MM.1S (cell line): ENCODE measurements at regions not wholly inside any gene's neighbourhood (a gene's known extent, or its start where the extent isn't known, plus 50 kb on each side); places are given as distances from the start of the nearest gene placed in this dataset.

ENCODE experiments used
- DNase-seq: peaks from one replicate; pipeline ENCODE4 v3.0.0-alpha.2; 2015
- H2AFZ ChIP-seq: fragments of 300-600 bp; sonication (generic); 2 replicates; pipeline ENCODE4 v1.6.0; 2016; ENCODE audit warnings: antibody characterized with exemption, low read length
- H3F3A ChIP-seq: fragments of 300-600 bp; sonication (generic); 2 replicates; pipeline ENCODE4 v1.6.1; 2016; ENCODE audit warnings: mild to moderate bottlenecking, antibody characterized with exemption, low read length, moderate library complexity, mixed read lengths; ENCODE audit not compliant: insufficient read depth
- H3K27ac ChIP-seq: fragments of 300-600 bp; sonication (generic); 2 replicates; pipeline ENCODE4 v1.5.1; 2016; ENCODE audit warnings: mild to moderate bottlenecking, low read length
- H3K27me3 ChIP-seq: fragments of 300-600 bp; sonication (generic); replicated peaks from 2 replicates; pipeline ENCODE4 v1.6.0; 2016; ENCODE audit warnings: low read length; ENCODE audit not compliant: insufficient read depth
- H3K36me3 ChIP-seq: fragments of 300-600 bp; sonication (generic); replicated peaks from 2 replicates; pipeline ENCODE4 v1.6.1; 2016; ENCODE audit warnings: mild to moderate bottlenecking, low read length, mixed read lengths; ENCODE audit not compliant: insufficient read depth
- H3K4me1 ChIP-seq: fragments of 300-600 bp; sonication (generic); 2 replicates; pipeline ENCODE4 v1.6.1; 2016; ENCODE audit warnings: low read length, mixed read lengths
- H3K4me2 ChIP-seq: fragments of 300-600 bp; sonication (generic); 2 replicates; pipeline ENCODE4 v1.6.0; 2016; ENCODE audit warnings: low read depth, low read length
- H3K4me3 ChIP-seq: fragments of 300-600 bp; sonication (generic); 2 replicates; pipeline ENCODE4 v1.5.1; 2016; ENCODE audit warnings: low read length, mixed read lengths
- H3K79me2 ChIP-seq: fragments of 300-600 bp; sonication (generic); 2 replicates; pipeline ENCODE4 v1.6.1; 2016; ENCODE audit warnings: mixed run types, low read length, mixed read lengths
- H3K9ac ChIP-seq: fragments of 300-600 bp; sonication (generic); 2 replicates; pipeline ENCODE4 v1.6.1; 2016; ENCODE audit warnings: low read length, mixed read lengths
- H3K9me2 ChIP-seq: fragments of 300-600 bp; sonication (generic); replicated peaks from 2 replicates; pipeline ENCODE4 v1.6.1; 2016; ENCODE audit warnings: mild to moderate bottlenecking, low read length, mixed read lengths; ENCODE audit not compliant: insufficient read depth
- H3K9me3 ChIP-seq: fragments of 300-600 bp; sonication (generic); replicated peaks from 2 replicates; pipeline ENCODE4 v1.6.1; 2016; ENCODE audit warnings: mild to moderate bottlenecking, low read length, mixed read lengths; ENCODE audit not compliant: insufficient read depth
- H4K20me1 ChIP-seq: fragments of 300-600 bp; sonication (generic); 2 replicates; pipeline ENCODE4 v1.6.1; 2016; ENCODE audit warnings: mild to moderate bottlenecking, low read length, moderate library complexity, mixed read lengths; ENCODE audit not compliant: insufficient read depth
- EZH2 ChIP-seq: fragments of 300-600 bp; sonication (generic); optimal IDR thresholded peaks from 2 replicates; pipeline ENCODE3; 2017; ENCODE audit warnings: low read depth, mild to moderate bottlenecking, antibody characterized with exemption, low read length, mixed read lengths
- EZH2phosphoT487 ChIP-seq: fragments of 300-600 bp; sonication (generic); IDR thresholded peaks from 2 replicates; pipeline ENCODE4 v1.6.1; 2018; ENCODE audit warnings: antibody characterized with exemption, low read length
- TF ChIP-seq, protein P1 (sequence below): fragments of 300-600 bp; sonication (generic); IDR thresholded peaks from 2 replicates; pipeline ENCODE4 v1.5.1; 2016; ENCODE audit warnings: antibody characterized with exemption, low read length, mixed read lengths

DNA sequence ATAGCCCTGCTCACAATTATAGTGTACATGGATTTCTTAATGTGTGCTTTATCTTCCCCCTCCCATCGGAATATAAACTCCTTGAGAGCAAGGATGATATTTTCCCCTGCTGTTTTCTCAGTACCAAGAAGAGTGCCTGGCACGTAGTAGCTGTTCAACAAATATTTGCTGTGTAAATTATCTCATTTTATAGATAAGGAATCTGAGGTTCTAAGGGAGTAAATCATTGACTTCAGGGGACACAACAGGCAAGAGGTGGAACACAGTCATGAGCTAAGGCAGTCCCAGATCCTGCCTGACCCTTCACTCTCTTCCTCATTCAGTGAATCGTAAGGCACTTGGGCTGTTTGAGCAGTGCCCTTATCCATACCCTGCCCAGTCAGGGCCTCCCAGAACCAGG is 187.3 kb upstream of the TNP1 start:
- no peak overlapping the region for H3K4me2 ChIP-seq
- H3K27ac ChIP-seq: no peak overlapping the region

DNA sequence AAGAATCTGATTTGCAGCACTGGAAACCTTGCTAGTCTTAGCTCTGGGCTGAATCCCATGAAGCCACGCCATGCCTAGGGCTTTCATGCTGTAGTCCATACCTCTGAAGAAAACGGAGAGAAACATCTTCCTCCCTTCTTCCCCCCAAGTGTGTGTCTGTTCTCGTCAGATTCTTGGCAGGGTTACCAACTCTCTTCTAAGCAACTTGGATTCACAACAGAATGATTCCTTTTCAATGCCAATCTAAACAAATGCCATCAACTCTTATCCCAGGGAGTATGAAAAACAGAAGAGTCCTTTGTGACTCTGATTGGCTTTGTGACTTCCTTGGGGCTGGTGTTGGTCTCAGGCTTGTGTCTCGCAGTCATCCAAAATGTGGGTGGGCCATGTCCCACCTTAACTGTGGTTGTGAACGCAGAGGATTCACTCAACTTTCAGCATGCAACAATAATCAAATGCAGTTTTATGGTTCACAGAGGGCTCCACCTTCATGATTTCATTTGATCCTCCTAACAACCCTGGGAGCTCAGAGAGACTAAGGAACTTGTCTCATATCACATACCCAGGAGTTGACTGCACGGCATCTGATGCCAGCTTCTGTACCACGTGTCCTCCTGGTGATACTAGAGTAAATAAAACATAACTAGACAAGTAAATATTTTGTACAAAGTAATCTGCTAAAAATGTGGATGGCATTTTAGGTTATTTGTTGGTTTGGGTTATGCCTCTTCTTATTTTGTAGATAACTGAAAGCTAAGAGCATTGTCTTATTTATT is 186.0 kb upstream of the TNP1 start:
- Histone ChIP-seq H4K20me1 (no peaks in the 10 kb centered on the region), H3K27me3 (no peaks in the 10 kb centered on the region), H3K4me3 (no peak overlapping the region), H2AFZ (no peak overlapping the region), H3K79me2 (no peaks in the 10 kb centered on the region), H3F3A (no peaks in the 10 kb centered on the region), H3K4me1 (no peaks in the 10 kb centered on the region), H3K27ac (no peak overlapping the region), H3K36me3 (no peaks in the 10 kb centered on the region), H3K4me2 (no peak overlapping the region), H3K9me3 (no peaks in the 10 kb centered on the region), H3K9me2 (no peaks in the 10 kb centered on the region), H3K9ac (no peak overlapping the region)
- TF ChIP-seq, protein P1, sequence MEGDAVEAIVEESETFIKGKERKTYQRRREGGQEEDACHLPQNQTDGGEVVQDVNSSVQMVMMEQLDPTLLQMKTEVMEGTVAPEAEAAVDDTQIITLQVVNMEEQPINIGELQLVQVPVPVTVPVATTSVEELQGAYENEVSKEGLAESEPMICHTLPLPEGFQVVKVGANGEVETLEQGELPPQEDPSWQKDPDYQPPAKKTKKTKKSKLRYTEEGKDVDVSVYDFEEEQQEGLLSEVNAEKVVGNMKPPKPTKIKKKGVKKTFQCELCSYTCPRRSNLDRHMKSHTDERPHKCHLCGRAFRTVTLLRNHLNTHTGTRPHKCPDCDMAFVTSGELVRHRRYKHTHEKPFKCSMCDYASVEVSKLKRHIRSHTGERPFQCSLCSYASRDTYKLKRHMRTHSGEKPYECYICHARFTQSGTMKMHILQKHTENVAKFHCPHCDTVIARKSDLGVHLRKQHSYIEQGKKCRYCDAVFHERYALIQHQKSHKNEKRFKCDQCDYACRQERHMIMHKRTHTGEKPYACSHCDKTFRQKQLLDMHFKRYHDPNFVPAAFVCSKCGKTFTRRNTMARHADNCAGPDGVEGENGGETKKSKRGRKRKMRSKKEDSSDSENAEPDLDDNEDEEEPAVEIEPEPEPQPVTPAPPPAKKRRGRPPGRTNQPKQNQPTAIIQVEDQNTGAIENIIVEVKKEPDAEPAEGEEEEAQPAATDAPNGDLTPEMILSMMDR: no peak
- TF ChIP-seq EZH2: no peak
- no peak for TF ChIP-seq EZH2phosphoT487
- no peak for DNase-seq

More for the DNA sequence above, 187.3 kb upstream of the TNP1 start:
- H3F3A ChIP-seq: no peaks in the 10 kb centered on the region
- H3K36me3 ChIP-seq: no peaks in the 10 kb centered on the region
- TF ChIP-seq, protein P1: no peak
- TF ChIP-seq EZH2phosphoT487 (no peak), EZH2 (no peak)
- no peaks in the 10 kb centered on the region for H3K9me2 ChIP-seq
- H3K9ac ChIP-seq: no peak overlapping the region
- no peaks in the 10 kb centered on the region for H3K79me2 ChIP-seq
- H3K4me3 ChIP-seq: no peak overlapping the region
- no peak for DNase-seq
- no peak overlapping the region for H2AFZ ChIP-seq
- H3K9me3 ChIP-seq: no peaks in the 10 kb centered on the region
- H3K4me1 ChIP-seq: no peaks in the 10 kb centered on the region
- no peaks in the 10 kb centered on the region for H4K20me1 ChIP-seq
- H3K27me3 ChIP-seq: no peaks in the 10 kb centered on the region

GRCh38 chr2:217040099-217040498 is 180.2 kb upstream of the TNP1 start:
- H3F3A ChIP-seq: no peaks in the 10 kb centered on the region
- no peak overlapping the region for H3K4me2 ChIP-seq
- H3K27ac ChIP-seq: no peak overlapping the region
- H4K20me1 ChIP-seq: no peaks in the 10 kb centered on the region
- H3K27me3 ChIP-seq: no peaks in the 10 kb centered on the region
- no peaks in the 10 kb centered on the region for H3K79me2 ChIP-seq
- H3K36me3 ChIP-seq: no peaks in the 10 kb centered on the region
- DNase-seq: no peak
- no peaks in the 10 kb centered on the region for H3K9me3 ChIP-seq
- H3K9ac ChIP-seq: no peak overlapping the region
- H3K4me3 ChIP-seq: no peak overlapping the region
- TF ChIP-seq EZH2 (no peak), EZH2phosphoT487 (no peak)
- TF ChIP-seq, protein P1: no peak
- no peaks in the 10 kb centered on the region for H3K9me2 ChIP-seq
- H3K4me1 ChIP-seq: no peaks in the 10 kb centered on the region
- H2AFZ ChIP-seq: no peak overlapping the region
